SH-SY5Y (cell line): ENCODE measurements at regions not wholly inside any gene's neighbourhood (a gene's known extent, or its start where the extent isn't known, plus 50 kb on each side); places are given as distances from the start of the nearest gene placed in this dataset.

Experiments used
- GATA2 ChIP-seq: IDR thresholded peaks from 2 replicates; pipeline ENCODE4 v1.6.1; 2011; ENCODE audit warnings: mild to moderate bottlenecking, low read depth, low read length
- GATA3 ChIP-seq: IDR thresholded peaks from 2 replicates; pipeline ENCODE4 v1.6.1; 2011; ENCODE audit warnings: low read depth, mild to moderate bottlenecking, low read length, moderate library complexity

DNA sequence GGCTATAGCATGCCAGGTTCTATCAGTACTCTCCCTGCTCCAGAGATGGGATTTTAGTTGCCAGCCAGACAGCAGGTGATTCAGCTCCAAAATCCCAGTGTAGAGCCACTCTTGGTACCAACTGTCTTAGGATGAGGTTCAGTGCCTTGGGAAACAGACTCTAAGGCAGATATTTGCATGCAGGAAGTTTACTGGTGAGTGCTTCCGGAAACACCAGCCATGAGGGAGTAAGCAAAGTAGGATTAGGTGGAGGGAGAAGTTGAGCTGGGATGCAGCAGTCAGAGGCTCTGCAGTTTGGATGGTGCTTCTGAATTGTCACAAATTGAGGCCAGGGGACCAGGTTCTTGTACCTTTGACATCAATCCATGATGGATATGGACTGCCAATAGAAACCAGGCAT, 207.5 kb upstream of the JUN start:
- TF ChIP-seq GATA2 (no peak), GATA3 (no peak)
